PC-9 (cell line): ENCODE measurements at regions not wholly inside any gene's neighbourhood (a gene's known extent, or its start where the extent isn't known, plus 50 kb on each side); places are given as distances from the start of the nearest gene placed in this dataset.

Experiments
- BruUV-seq: library from RNA; stranded (reverse); fragments of 400-500 nt; replicated peaks from 2 replicates; lab custom pipeline; 2021; lab: Mats Ljungman, UMichigan
- CTCF ChIA-PET: fragments of 300-600 bp; sonication (Branson Sonifier 250); formaldehyde crosslinking; loops from one replicate; lab custom pipeline; 2022; ENCODE audit warnings: antibody characterized with exemption; lab: Charles Lee
- POLR2A ChIA-PET: fragments of 300-600 bp; sonication (Branson Sonifier 250); formaldehyde crosslinking; loops from one replicate; lab custom pipeline; 2022; ENCODE audit warnings: antibody characterized with exemption; ENCODE audit not compliant: unreplicated experiment; lab: Charles Lee
- DNase-seq, 2 experiments: peaks; one replicate each; pipeline versions ENCODE4 v3.0.0 to v3.0.0-alpha.2; 2015 to 2022; ENCODE audit warnings: mixed read lengths in 1 of 2
- H2AFZ ChIP-seq: fragments of 200-600 bp; sonication (generic); 2 replicates; pipeline ENCODE4 v1.8.1; 2017; ENCODE audit warnings: antibody characterized with exemption
- H3F3A ChIP-seq: fragments of 200-600 bp; sonication (generic); 2 replicates; pipeline ENCODE4 v1.8.1; 2017; ENCODE audit warnings: antibody characterized with exemption, mild to moderate bottlenecking, low read depth; ENCODE audit not compliant: insufficient read depth
- H3K27ac ChIP-seq: fragments of 200-600 bp; sonication (generic); 2 replicates; pipeline ENCODE4 v1.6.1; 2016; ENCODE audit warnings: mixed run types
- H3K27me3 ChIP-seq: fragments of 200-600 bp; sonication (generic); 2 replicates; pipeline ENCODE4 v1.6.1; 2016; ENCODE audit warnings: low read depth, mixed run types; ENCODE audit not compliant: insufficient read depth
- H3K36me3 ChIP-seq: fragments of 200-600 bp; sonication (generic); 2 replicates; pipeline ENCODE4 v1.6.1; 2016; ENCODE audit warnings: low read depth, mixed run types
- H3K4me1 ChIP-seq: fragments of 200-600 bp; sonication (generic); replicated peaks from 2 replicates; pipeline ENCODE4 v1.6.1; 2016; ENCODE audit warnings: mixed run types; ENCODE audit not compliant: insufficient read depth
- H3K4me2 ChIP-seq: fragments of 200-600 bp; sonication (generic); 2 replicates; pipeline ENCODE4 v1.6.1; 2017; ENCODE audit warnings: mixed run types
- H3K4me3 ChIP-seq: fragments of 200-600 bp; sonication (generic); 2 replicates; pipeline ENCODE4 v1.6.1; 2016; ENCODE audit warnings: mixed run types
- H3K79me2 ChIP-seq: fragments of 200-600 bp; sonication (generic); 2 replicates; pipeline ENCODE4 v1.6.1; 2017; ENCODE audit warnings: low read depth, mixed run types
- H3K9me2 ChIP-seq: fragments of 200-600 bp; sonication (generic); 2 replicates; pipeline ENCODE4 v1.8.1; 2017; ENCODE audit warnings: mild to moderate bottlenecking; ENCODE audit not compliant: insufficient read depth
- H3K9me3 ChIP-seq: fragments of 200-600 bp; sonication (generic); 2 replicates; pipeline ENCODE4 v1.8.1; 2016; ENCODE audit warnings: low read depth; ENCODE audit not compliant: insufficient read depth
- H4K20me1 ChIP-seq: fragments of 200-600 bp; sonication (generic); 2 replicates; pipeline ENCODE4 v1.8.1; 2017; ENCODE audit not compliant: insufficient read depth
- EZH2 ChIP-seq: fragments of 200-600 bp; sonication (generic); IDR thresholded peaks from 2 replicates; pipeline ENCODE4 v1.8.0; 2017; ENCODE audit warnings: antibody characterized with exemption, low read depth
- intact Hi-C: fragments of 100-400 bp; cut with micrococcal nuclease; formaldehyde crosslinking; loops from one replicate; pipeline ENCODE4 v1.10.0; 2022; ENCODE audit not compliant: unreplicated experiment
- TF ChIP-seq, protein P1 (sequence below): fragments of 200-600 bp; sonication (generic); conservative IDR thresholded peaks from 2 replicates; pipeline ENCODE4 v1.6.1; 2017; ENCODE audit warnings: mixed run types, antibody characterized with exemption, mild to moderate bottlenecking, moderate library complexity

DNA sequence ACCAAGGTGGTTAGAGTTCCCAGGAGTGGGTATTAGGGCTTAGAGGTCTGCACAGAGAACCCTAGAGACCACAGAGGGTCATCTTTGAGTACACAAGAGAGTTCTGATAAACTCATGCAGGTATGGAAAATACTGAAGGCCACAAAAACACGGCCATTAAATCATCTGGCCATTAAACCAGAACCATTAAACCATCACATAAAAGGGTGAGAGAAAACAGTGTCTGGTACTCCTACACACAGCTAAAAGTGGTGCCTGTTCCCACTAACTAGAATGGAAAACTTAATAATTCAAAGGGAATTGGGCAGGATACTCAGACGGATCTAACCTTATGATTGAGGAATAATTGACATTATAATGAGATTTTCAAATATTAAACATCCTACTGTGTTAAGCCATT is 679.4 kb downstream of the TNS3 start:
- BruUV-seq = no TSS peak
- no peak overlapping the region for H2AFZ ChIP-seq
- intact Hi-C loops = loop anchor here (10.0 kb wide), 1 partner anchor 182 kb away; no protein-coding TSS in a partner anchor
- H3K4me1 ChIP-seq = no peaks in the 10 kb centered on the region
- H3F3A ChIP-seq = no peaks in the 10 kb centered on the region
- no peak overlapping the region for H3K4me2 ChIP-seq
- no peaks in the 10 kb centered on the region for H3K9me3 ChIP-seq
- no peaks in the 10 kb centered on the region for H3K27me3 ChIP-seq
- DNase-seq = no peak
- no peaks in the 10 kb centered on the region for H3K9me2 ChIP-seq
- POLR2A ChIA-PET = interaction anchor here (0.7 kb wide), 1 partner anchor 1013 kb away, joined by 6 read pairs; no protein-coding TSS in a partner anchor
- TF ChIP-seq EZH2 = no peak
- TF ChIP-seq, protein P1, sequence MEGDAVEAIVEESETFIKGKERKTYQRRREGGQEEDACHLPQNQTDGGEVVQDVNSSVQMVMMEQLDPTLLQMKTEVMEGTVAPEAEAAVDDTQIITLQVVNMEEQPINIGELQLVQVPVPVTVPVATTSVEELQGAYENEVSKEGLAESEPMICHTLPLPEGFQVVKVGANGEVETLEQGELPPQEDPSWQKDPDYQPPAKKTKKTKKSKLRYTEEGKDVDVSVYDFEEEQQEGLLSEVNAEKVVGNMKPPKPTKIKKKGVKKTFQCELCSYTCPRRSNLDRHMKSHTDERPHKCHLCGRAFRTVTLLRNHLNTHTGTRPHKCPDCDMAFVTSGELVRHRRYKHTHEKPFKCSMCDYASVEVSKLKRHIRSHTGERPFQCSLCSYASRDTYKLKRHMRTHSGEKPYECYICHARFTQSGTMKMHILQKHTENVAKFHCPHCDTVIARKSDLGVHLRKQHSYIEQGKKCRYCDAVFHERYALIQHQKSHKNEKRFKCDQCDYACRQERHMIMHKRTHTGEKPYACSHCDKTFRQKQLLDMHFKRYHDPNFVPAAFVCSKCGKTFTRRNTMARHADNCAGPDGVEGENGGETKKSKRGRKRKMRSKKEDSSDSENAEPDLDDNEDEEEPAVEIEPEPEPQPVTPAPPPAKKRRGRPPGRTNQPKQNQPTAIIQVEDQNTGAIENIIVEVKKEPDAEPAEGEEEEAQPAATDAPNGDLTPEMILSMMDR = no peak
- no peaks in the 10 kb centered on the region for H4K20me1 ChIP-seq
- H3K27ac ChIP-seq = no peak overlapping the region
- CTCF ChIA-PET = no interaction called here
- H3K36me3 ChIP-seq = no peaks in the 10 kb centered on the region
- no peak overlapping the region for H3K4me3 ChIP-seq
- no peaks in the 10 kb centered on the region for H3K79me2 ChIP-seq

DNA sequence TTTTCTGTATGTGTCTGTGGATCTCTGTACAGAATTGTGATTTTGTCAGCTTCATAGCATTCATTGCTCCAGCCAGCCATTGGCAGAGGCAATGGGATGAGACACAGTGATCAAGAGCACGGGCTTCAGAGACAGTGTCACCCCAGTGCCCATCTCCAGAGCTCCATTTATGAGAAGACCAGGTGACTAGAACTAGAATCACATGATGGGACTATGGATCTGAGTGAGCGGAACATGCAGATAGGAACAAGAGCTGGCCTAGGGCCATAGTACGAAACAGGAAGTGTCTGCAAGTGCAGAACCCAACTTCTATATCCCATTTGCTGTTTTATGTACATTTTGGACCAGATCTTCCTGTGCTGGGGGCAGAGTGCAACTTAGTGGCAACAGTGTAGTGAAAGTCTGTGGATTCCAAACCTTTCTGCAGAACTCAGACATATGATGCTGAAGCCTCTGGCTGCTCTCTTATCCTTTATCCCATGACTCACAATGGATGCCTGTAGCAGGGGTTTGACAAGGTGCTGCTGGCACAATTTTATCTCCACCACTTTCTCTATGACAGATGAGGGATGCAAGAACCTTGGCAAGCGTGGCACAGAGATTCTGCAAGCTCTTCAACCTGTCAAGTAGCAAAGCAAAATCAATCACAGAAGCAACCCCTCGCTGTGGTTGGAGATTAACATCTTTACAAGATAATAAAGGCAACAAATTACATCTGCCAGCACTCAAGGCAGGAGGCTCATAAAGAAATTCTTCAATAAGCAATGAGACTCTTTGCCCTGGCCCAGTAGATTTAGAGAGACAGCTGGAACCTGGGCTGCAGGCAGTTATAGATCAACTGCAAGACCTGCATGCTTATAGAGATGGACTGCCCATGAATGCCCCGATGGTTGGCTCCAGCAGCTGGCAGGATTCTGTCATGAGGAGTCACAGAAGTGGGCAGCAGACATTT is 681.3 kb downstream of the TNS3 start:
- Histone ChIP-seq H3K9me3 (no peaks in the 10 kb centered on the region), H3F3A (no peaks in the 10 kb centered on the region), H3K9me2 (no peaks in the 10 kb centered on the region), H3K4me1 (no peaks in the 10 kb centered on the region), H3K27ac (no peak overlapping the region), H3K27me3 (no peaks in the 10 kb centered on the region), H3K4me2 (no peak overlapping the region), H4K20me1 (no peaks in the 10 kb centered on the region), H3K79me2 (no peaks in the 10 kb centered on the region), H3K4me3 (no peak overlapping the region), H2AFZ (no peak overlapping the region), H3K36me3 (no peaks in the 10 kb centered on the region)
- no peak for DNase-seq
- no peak for TF ChIP-seq EZH2
- TF ChIP-seq, protein P1 = no peak
- ChIA-PET CTCF (no interaction called here), POLR2A (no interaction called here)
- no TSS peak for BruUV-seq
- intact Hi-C loops = loop anchor here (10.0 kb wide), 1 partner anchor 184 kb away; no protein-coding TSS in a partner anchor

- Histone ChIP-seq H3K27me3 (no peaks in the 10 kb centered on the region), H3K27ac (no peak overlapping the region), H3K4me1 (no peaks in the 10 kb centered on the region), H3K9me2 (no peaks in the 10 kb centered on the region), H3K9me3 (no peaks in the 10 kb centered on the region), H2AFZ (no peak overlapping the region), H4K20me1 (no peaks in the 10 kb centered on the region), H3K4me2 (no peak overlapping the region), H3F3A (no peaks in the 10 kb centered on the region), H3K79me2 (no peaks in the 10 kb centered on the region), H3K36me3 (no peaks in the 10 kb centered on the region), H3K4me3 (no peak overlapping the region)
- ChIA-PET CTCF (no interaction called here), POLR2A (no interaction called here)
- BruUV-seq = no TSS peak
- TF ChIP-seq, protein P1 = no peak
- no peak for TF ChIP-seq EZH2
- intact Hi-C loops = no loop called here
- no peak for DNase-seq
Measured at GRCh38 chr7:46897381-46897780, 684.5 kb downstream of the TNS3 start.
